CD8-positive, alpha-beta memory T cell (primary cell): ENCODE measurements at regions not wholly inside any gene's neighbourhood (a gene's known extent, or its start where the extent isn't known, plus 50 kb on each side); places are given as distances from the start of the nearest gene placed in this dataset.

Source experiments
- CTCF ChIA-PET: fragments of 350-600 bp; sonication (Branson Sonifier 250); formaldehyde crosslinking; loops from one replicate; lab custom pipeline; 2021; ENCODE audit warnings: antibody characterized with exemption; lab: Charles Lee
- POLR2A ChIA-PET: fragments of 350-600 bp; sonication (Branson Sonifier 250); formaldehyde crosslinking; loops from one replicate; lab custom pipeline; 2021; ENCODE audit warnings: antibody characterized with exemption; lab: Charles Lee
- DNase-seq, 5 donors: peaks; one replicate each; pipeline versions ENCODE4 v3.0.0 to v3.0.0-alpha.2; 2020 to 2022; ENCODE audit warnings: mixed read lengths in 1 of 5
- H3K27ac ChIP-seq: one replicate; pipeline ENCODE4 v1.7.0; 2013; ENCODE audit warnings: low read depth, mild to moderate bottlenecking, low read length, moderate library complexity
- H3K27me3 ChIP-seq: 2 replicates; pipeline ENCODE4 v1.7.0; 2013; ENCODE audit warnings: low read length, mild to moderate bottlenecking; ENCODE audit not compliant: insufficient read depth, poor library complexity, severe bottlenecking
- H3K36me3 ChIP-seq: 2 replicates; pipeline ENCODE4 v1.7.0; 2013; ENCODE audit warnings: mild to moderate bottlenecking, low read length, moderate library complexity; ENCODE audit not compliant: insufficient read depth
- H3K4me1 ChIP-seq: 2 replicates; pipeline ENCODE4 v1.7.0; 2013; ENCODE audit warnings: mild to moderate bottlenecking, low read length, moderate library complexity; ENCODE audit not compliant: insufficient read depth
- H3K4me3 ChIP-seq: 2 replicates; pipeline ENCODE4 v1.7.0; 2013; ENCODE audit warnings: mild to moderate bottlenecking, low read length
- H3K9me3 ChIP-seq: 2 replicates; pipeline ENCODE4 v1.7.0; 2013; ENCODE audit warnings: mild to moderate bottlenecking, low read length
- H3K27ac Mint-ChIP-seq, 8 donors: one replicate each; pipeline ENCODE4 v1.8.0; 2020 to 2021; ENCODE audit warnings: mixed read lengths in 8 of 8, mild to moderate bottlenecking in 6 of 8, inconsistent platforms in 3 of 8, moderate library complexity in 3 of 8
- H3K27me3 Mint-ChIP-seq, 2 donors: one replicate each; pipeline ENCODE4 v1.8.0; 2020 to 2021; ENCODE audit warnings: mixed read lengths in 2 of 2, mild to moderate bottlenecking in 1 of 2, moderate library complexity in 1 of 2
- H3K36me3 Mint-ChIP-seq, 3 donors: one replicate each; pipeline ENCODE4 v1.8.0; 2020 to 2021; ENCODE audit warnings: mixed read lengths in 3 of 3, inconsistent platforms in 1 of 3, mild to moderate bottlenecking in 1 of 3
- H3K4me1 Mint-ChIP-seq, 3 donors: one replicate each; pipeline ENCODE4 v1.8.0; 2020 to 2021; ENCODE audit warnings: mixed read lengths in 3 of 3, inconsistent platforms in 1 of 3, mild to moderate bottlenecking in 1 of 3
- H3K4me3 Mint-ChIP-seq, 7 donors: one replicate each; pipeline ENCODE4 v1.8.0; 2020 to 2021; ENCODE audit warnings: mixed read lengths in 7 of 7, mild to moderate bottlenecking in 6 of 7, moderate library complexity in 4 of 7, inconsistent platforms in 2 of 7
- H3K9me3 Mint-ChIP-seq, 5 donors: one replicate each; pipeline ENCODE4 v1.8.0; 2020 to 2022; ENCODE audit warnings: mixed read lengths in 5 of 5, mild to moderate bottlenecking in 3 of 5, moderate library complexity in 2 of 5, inconsistent platforms in 1 of 5

GRCh38 chr2:196279541-196279940 is 108.2 kb upstream of the STK17B start:
- Mint-ChIP-seq H3K9me3 (no peaks in the 10 kb centered on the region), H3K27ac (peak overlapping the region in 1 of 8 donors; percentile 2), H3K36me3 (no peaks in the 10 kb centered on the region), H3K4me1 (peaks cover 25 to 36% (median 27%) of the 10 kb centered on the region in 3 donors), H3K4me3 (no peak overlapping the region), H3K27me3 (peaks cover 3 to 7% of the 10 kb centered on the region in 2 donors)
- ChIA-PET POLR2A (interaction anchor here (1.1 kb wide), 1 partner anchor 103 kb away, joined by 3 read pairs; no protein-coding TSS in a partner anchor), CTCF (interaction anchor here (1.3 to 7.5 kb wide), 5 partner anchors 18 to 211 kb away, joined by 3 to 70 read pairs (median 6); partner anchors contain the start of gene DNAH7)
- no peaks in the 10 kb centered on the region for H3K9me3 ChIP-seq
- H3K36me3 ChIP-seq, result no peaks in the 10 kb centered on the region
- H3K4me1 ChIP-seq, result peaks cover 24% of the 10 kb centered on the region
- no peaks in the 10 kb centered on the region for H3K27me3 ChIP-seq
- H3K27ac ChIP-seq, result no peak overlapping the region
- no peak overlapping the region for H3K4me3 ChIP-seq
- no peak for DNase-seq

- peaks cover 21 to 49% (median 21%) of the 10 kb centered on the region in 3 donors for H3K4me1 Mint-ChIP-seq
- CTCF ChIA-PET, result no interaction called here
- Histone ChIP-seq H3K27me3 (no peaks in the 10 kb centered on the region), H3K36me3 (no peaks in the 10 kb centered on the region), H3K27ac (no peak overlapping the region), H3K4me3 (no peak overlapping the region), H3K4me1 (peaks cover 20% of the 10 kb centered on the region), H3K9me3 (no peaks in the 10 kb centered on the region)
- no peak for DNase-seq
- H3K4me3 Mint-ChIP-seq, result no peak overlapping the region
- no peaks in the 10 kb centered on the region for H3K36me3 Mint-ChIP-seq
- no peaks in the 10 kb centered on the region for H3K9me3 Mint-ChIP-seq
- H3K27me3 Mint-ChIP-seq, result peaks cover 1 to 2% of the 10 kb centered on the region in 2 donors
- no peak overlapping the region for H3K27ac Mint-ChIP-seq
- POLR2A ChIA-PET, result no interaction called here
Measured at GRCh38 chr2:196284144-196284844, 112.9 kb upstream of the STK17B start.

- CTCF ChIA-PET, result interaction anchor here (1.8 kb wide), 1 partner anchor 9 kb away, joined by 7 read pairs; no protein-coding TSS in a partner anchor
- H3K4me3 ChIP-seq, result no peak overlapping the region
Measured at GRCh38 chr2:196284866-196285557, 113.6 kb upstream of the STK17B start.

GRCh38 chr2:196286821-196287220 is 115.4 kb upstream of the STK17B start:
- Histone ChIP-seq H3K4me1 (peaks cover 23% of the 10 kb centered on the region), H3K4me3 (no peak overlapping the region), H3K27me3 (no peaks in the 10 kb centered on the region), H3K36me3 (no peaks in the 10 kb centered on the region), H3K9me3 (no peaks in the 10 kb centered on the region), H3K27ac (no peak overlapping the region)
- Mint-ChIP-seq H3K9me3 (no peaks in the 10 kb centered on the region), H3K4me3 (no peak overlapping the region), H3K4me1 (peaks cover 24 to 74% (median 31%) of the 10 kb centered on the region in 3 donors), H3K27ac (peak overlapping the region in 1 of 8 donors; percentile 47), H3K27me3 (peaks cover 0 to 2% of the 10 kb centered on the region in 2 donors), H3K36me3 (no peaks in the 10 kb centered on the region)
- CTCF ChIA-PET, result interaction anchor here (1.8 kb wide), 1 partner anchor 11 kb away, joined by 7 read pairs; no protein-coding TSS in a partner anchor
- DNase-seq, result no peak
- POLR2A ChIA-PET, result no interaction called here

More at GRCh38 chr2:196284866-196285557, 113.6 kb upstream of the STK17B start:
- H3K9me3 ChIP-seq, result no peaks in the 10 kb centered on the region
- H3K36me3 ChIP-seq, result no peaks in the 10 kb centered on the region
- H3K4me3 Mint-ChIP-seq, result peak overlapping the region in 1 of 7 donors; percentile 38
- H3K4me1 Mint-ChIP-seq, result peaks cover 21 to 56% (median 25%) of the 10 kb centered on the region in 3 donors
- H3K27ac ChIP-seq, result no peak overlapping the region
- H3K27me3 Mint-ChIP-seq, result peaks cover 0 to 2% of the 10 kb centered on the region in 2 donors
- peak overlapping the region in 1 of 8 donors; percentile 84 for H3K27ac Mint-ChIP-seq
- H3K4me1 ChIP-seq, result peaks cover 22% of the 10 kb centered on the region
- H3K36me3 Mint-ChIP-seq, result no peaks in the 10 kb centered on the region
- no peaks in the 10 kb centered on the region for H3K9me3 Mint-ChIP-seq
- H3K27me3 ChIP-seq, result no peaks in the 10 kb centered on the region
- no peak for DNase-seq
- POLR2A ChIA-PET, result no interaction called here

GRCh38 chr2:196287523-196287922 is 116.1 kb upstream of the STK17B start:
- no peak overlapping the region for H3K27ac ChIP-seq
- Mint-ChIP-seq H3K4me3 (peak overlapping the region in 1 of 7 donors; percentile 23), H3K9me3 (no peaks in the 10 kb centered on the region), H3K27me3 (peaks cover 0 to 2% of the 10 kb centered on the region in 2 donors), H3K27ac (peak overlapping the region in 2 of 8 donors; percentile 29 to 80), H3K36me3 (no peaks in the 10 kb centered on the region), H3K4me1 (peaks cover 31 to 81% (median 38%) of the 10 kb centered on the region in 3 donors)
- no peaks in the 10 kb centered on the region for H3K9me3 ChIP-seq
- no peak overlapping the region for H3K4me3 ChIP-seq
- H3K36me3 ChIP-seq, result no peaks in the 10 kb centered on the region
- CTCF ChIA-PET, result no interaction called here
- no peaks in the 10 kb centered on the region for H3K27me3 ChIP-seq
- no peak for DNase-seq
- H3K4me1 ChIP-seq, result peaks cover 28% of the 10 kb centered on the region
- POLR2A ChIA-PET, result no interaction called here

GRCh38 chr2:196288006-196288538 is 116.7 kb upstream of the STK17B start:
- Histone ChIP-seq H3K27me3 (no peaks in the 10 kb centered on the region), H3K36me3 (no peaks in the 10 kb centered on the region), H3K9me3 (no peaks in the 10 kb centered on the region), H3K4me1 (peaks cover 28% of the 10 kb centered on the region), H3K4me3 (no peak overlapping the region), H3K27ac (no peak overlapping the region)
- peaks cover 0 to 2% of the 10 kb centered on the region in 2 donors for H3K27me3 Mint-ChIP-seq
- ChIA-PET CTCF (no interaction called here), POLR2A (no interaction called here)
- H3K4me3 Mint-ChIP-seq, result peak overlapping the region in 4 of 7 donors; percentile 18 to 56 (median 40)
- DNase-seq, result no peak
- peak overlapping the region in 2 of 8 donors; percentile 34 to 80 for H3K27ac Mint-ChIP-seq
- H3K36me3 Mint-ChIP-seq, result no peaks in the 10 kb centered on the region
- H3K9me3 Mint-ChIP-seq, result no peaks in the 10 kb centered on the region
- H3K4me1 Mint-ChIP-seq, result peaks cover 34 to 84% (median 39%) of the 10 kb centered on the region in 3 donors

- Histone ChIP-seq H3K36me3 (no peaks in the 10 kb centered on the region), H3K4me1 (peaks cover 28% of the 10 kb centered on the region), H3K4me3 (no peak overlapping the region), H3K27ac (no peak overlapping the region), H3K9me3 (no peaks in the 10 kb centered on the region), H3K27me3 (no peaks in the 10 kb centered on the region)
- no peak for DNase-seq
- Mint-ChIP-seq H3K27me3 (peaks cover 0 to under 1% of the 10 kb centered on the region in 2 donors), H3K4me3 (no peak overlapping the region), H3K9me3 (no peaks in the 10 kb centered on the region), H3K4me1 (peaks cover 35 to 80% (median 39%) of the 10 kb centered on the region in 3 donors), H3K36me3 (no peaks in the 10 kb centered on the region), H3K27ac (peak overlapping the region in 1 of 8 donors; percentile 19)
- POLR2A ChIA-PET, result no interaction called here
- CTCF ChIA-PET, result interaction anchor here (1.4 kb wide), 1 partner anchor 11 kb away, joined by 3 read pairs; no protein-coding TSS in a partner anchor
Measured at GRCh38 chr2:196289000-196289399, 117.6 kb upstream of the STK17B start.
